ENCODE measurements at regions not wholly inside any gene's neighbourhood (a gene's known extent, or its start where the extent isn't known, plus 50 kb on each side); places are given as distances from the start of the nearest gene placed in this dataset.
"Not testable (repeated sequence)": the region's sequence is repeated elsewhere in the genome, so short reads cannot be mapped to it uniquely, and the experiment has no call there.

DNA sequence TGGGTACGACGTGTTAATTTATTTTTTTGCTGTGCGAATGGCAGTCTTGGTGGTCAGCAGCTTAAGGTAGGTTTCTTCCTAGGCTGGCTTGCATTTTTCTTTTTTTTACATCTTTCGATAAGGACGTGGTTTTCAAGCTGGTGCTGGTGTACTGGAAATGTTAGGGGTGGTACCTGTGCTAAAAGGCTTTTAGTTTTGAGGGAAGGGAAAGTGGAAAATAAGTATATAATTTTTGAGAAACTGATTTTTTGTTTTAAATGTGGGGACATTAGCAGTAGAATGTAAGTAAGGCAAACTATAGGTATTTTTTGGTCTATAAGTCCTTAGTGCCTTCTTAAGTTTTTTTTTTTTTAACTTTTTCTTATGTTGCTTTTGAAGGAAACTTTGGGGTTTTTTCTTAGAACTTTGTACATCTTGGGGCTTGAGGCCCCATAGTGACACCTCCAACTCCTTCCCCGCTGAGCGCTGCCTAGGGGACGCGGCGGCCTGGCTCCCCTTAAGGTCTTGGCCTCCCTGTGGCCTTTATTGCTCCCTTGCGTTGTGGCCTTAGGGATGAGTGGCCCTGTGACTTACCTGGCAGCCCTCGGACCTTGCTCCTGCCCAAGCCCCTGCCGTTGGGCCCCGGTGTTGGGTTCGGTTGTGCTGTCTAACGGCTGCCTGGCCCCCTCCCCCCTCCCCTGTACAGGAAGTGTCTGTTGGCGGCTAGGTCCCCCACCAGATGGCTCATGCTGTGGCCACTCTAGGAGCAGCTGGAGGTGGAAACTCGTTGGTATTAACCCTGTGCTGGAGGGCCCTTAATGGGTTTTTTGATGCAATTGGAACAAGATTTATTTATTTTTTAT lies 88.0 kb upstream of the RPRML start:
- peak; percentile 51 to 57 for DNase-seq (ENCODE audit: extremely low read depth in 1 of 2, low read depth in 1 of 2)

DNA sequence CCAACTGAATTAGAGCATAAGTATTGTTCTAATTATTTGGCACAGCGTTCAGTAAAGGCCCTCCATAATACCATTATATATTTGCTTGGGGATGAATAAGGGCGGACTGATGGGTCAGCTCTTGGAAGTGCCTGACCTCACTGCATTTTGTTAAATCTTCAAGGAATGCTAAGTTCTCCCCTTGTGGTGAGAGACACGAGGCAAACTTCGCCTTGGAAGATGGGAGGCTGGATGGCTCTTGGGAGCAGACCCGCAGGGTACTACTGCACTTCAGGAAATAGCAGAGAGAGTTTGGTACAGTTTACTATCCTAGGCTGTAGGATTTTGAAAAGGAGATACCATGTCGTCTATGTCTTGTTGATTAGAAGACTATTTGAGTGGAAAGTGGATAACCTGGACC lies 87.0 kb upstream of the RPRML start:
- no peak for DNase-seq (ENCODE audit: extremely low read depth in 1 of 2, low read depth in 1 of 2)

DNA sequence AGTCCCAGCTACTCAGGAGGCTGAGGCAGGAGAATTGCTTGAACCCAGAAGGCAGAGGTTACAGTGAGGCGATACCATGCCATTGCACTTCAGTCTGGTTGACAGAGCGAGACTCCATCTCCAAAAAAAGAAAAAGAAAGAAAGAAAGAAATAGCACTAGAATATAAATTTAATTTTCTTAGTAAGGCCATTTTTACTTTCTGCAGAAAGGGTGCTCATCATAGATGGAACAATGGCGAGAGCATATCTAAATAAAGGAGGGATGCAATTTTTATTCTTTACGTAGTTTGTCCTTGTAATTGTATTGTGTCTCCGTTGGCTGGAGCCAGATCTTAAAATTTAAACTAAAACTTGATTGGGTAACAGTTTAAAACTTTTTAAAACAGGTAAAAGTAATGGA lies 85.6 kb upstream of the RPRML start:
- no peak for DNase-seq (ENCODE audit: extremely low read depth in 1 of 2, low read depth in 1 of 2)

DNA sequence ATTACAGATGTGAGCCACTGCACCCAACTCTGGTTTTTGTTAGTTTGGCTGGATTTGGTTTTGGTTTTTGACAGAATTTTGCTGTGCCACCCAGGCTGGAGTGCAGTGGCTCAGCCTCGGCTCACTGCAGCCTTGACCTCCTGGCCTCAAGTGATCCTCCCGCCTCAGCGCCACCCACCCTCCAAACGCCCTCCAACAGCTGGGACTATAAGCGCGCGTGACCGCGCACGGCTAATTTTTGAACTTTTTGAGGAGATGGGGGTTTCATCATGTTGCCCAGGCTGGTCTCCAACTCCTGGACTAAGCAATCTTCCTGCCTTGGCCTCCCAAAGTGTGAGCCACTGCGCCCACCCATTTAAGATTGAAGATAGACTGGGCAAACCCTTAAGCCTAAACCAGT lies 84.4 kb upstream of the RPRML start:
- DNase-seq (ENCODE audit: extremely low read depth in 1 of 2, low read depth in 1 of 2): no peak

DNA sequence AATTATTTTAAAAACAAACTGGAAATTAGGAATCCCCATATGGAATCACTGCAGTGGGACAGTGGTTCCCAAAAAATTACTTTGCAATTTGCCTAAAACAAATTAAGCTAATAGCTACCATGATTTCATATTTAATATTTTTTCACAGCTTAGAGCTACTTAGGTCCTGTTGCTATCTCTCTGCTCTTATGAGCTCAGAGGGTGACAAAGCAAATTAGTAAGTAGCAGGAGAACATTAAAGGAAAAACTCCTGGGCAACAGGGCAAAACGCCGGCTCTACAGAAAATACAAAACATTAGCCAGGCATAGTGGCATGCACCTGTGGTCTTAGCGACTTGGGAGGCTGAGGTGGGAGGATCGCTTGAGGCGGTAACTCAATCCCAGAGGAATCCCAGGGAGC lies 83.8 kb upstream of the RPRML start:
- not testable (repeated sequence) for DNase-seq (ENCODE audit: extremely low read depth in 1 of 2, low read depth in 1 of 2)

DNA sequence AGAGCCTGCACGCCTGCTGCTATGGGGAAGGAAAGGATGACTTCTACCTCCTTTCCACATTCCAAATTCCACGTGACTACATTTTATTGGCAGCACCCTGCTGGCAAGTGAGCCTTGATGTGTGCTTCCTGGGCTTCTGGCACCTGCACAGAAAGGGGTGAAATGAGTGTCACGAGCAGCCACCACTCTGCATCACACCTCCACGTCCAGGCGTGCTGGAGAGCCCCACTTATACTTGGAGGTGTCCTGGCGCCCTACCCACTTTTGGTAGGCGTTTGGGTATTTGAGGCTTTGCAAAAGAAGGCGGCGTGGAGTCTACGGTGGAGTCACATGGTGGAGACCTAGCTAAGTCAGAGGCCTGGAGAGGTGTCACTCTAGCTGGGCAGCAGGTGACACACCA lies 81.0 kb upstream of the RPRML start:
- not testable (repeated sequence) for DNase-seq (ENCODE audit: extremely low read depth in 1 of 2, low read depth in 1 of 2)

DNA sequence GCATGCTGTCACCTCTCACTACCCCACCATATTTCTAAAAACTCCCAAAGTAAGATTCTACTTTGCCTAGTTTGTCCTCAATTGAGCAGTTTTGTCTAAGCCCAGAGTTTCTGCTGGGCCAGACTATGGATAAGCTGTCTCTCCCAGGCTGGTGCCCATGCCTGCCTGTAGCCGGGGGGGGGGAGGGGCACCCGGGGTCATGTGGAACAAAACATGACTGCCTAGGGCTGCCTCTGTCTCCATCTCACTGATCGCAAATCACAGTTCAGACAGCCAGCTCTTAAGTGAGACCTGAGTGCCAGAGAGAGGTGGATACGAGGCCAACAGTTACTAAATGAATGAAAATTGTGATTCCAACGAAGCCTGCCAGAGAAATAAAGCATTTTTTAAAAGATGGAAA lies 78.8 kb upstream of the RPRML start:
- no peak for DNase-seq (ENCODE audit: extremely low read depth in 1 of 2, low read depth in 1 of 2)

DNA sequence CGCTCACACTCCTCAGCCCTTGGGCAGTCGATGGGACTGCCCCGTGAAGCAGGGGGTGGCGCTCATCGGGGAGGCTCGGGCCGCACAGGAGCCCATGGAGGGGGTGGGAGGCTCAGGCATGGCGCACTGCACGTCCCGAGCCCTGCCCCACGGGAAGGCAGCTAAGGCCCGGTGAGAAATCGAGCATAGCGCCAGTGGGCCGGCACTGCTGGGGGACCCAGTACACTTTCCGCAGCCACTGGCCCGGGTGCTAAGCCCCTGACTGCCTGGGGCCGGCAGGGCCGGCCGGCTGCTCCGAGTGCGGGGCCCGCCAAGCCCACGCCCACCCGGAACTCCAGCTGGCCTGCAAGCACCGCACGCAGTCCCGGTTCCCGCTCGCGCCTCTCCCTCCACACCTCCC lies 78.2 kb upstream of the RPRML start:
- DNase-seq (ENCODE audit: extremely low read depth in 1 of 2, low read depth in 1 of 2): not testable (repeated sequence)

DNA sequence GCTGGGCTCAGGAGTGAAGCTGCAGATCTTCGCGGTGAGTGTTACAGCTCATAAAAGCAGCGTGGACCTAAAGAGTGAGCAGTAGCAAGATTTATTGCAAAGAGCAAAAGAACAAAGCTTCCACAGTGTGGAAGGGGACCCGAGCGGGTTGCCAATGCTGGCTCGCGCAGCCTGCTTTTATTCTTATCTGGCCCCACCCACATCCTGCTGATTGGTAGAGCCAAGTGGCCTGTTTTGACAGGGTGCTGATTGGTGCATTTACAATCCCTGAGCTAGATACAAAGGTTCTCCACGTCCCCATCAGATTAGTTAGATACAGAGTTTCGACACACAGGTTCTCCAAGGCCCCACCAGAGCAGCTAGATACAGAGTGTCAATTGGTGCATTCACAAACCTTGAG lies 77.6 kb upstream of the RPRML start:
- not testable (repeated sequence) for DNase-seq (ENCODE audit: extremely low read depth in 1 of 2, low read depth in 1 of 2)
